Panc1 (cell line): ENCODE measurements at regions not wholly inside any gene's neighbourhood (a gene's known extent, or its start where the extent isn't known, plus 50 kb on each side); places are given as distances from the start of the nearest gene placed in this dataset.

ENCODE experiments used
- ATAC-seq: fragments of 200-7000 bp; cut with Tn5 transposase; 2 replicates; pipeline ENCODE4 v1.9.1; 2020; ENCODE audit warnings: mild to moderate bottlenecking, moderate library complexity
- BruUV-seq: library from RNA; stranded (reverse); fragments of 400-500 nt; replicated peaks from 2 replicates; lab custom pipeline; 2021; lab: Mats Ljungman, UMichigan
- CTCF ChIA-PET: fragments of 300-600 bp; sonication (Branson Sonifier 250); formaldehyde crosslinking; loops from one replicate; lab custom pipeline; 2022; ENCODE audit warnings: antibody characterized with exemption; lab: Charles Lee
- POLR2A ChIA-PET: fragments of 300-600 bp; sonication (Branson Sonifier 250); formaldehyde crosslinking; loops from one replicate; lab custom pipeline; 2022; ENCODE audit warnings: antibody characterized with exemption; lab: Charles Lee
- DNase-seq: peaks from one replicate; pipeline ENCODE4 v3.0.0-alpha.2; 2010; ENCODE audit warnings: low read depth, low spot score
- H3K27ac ChIP-seq: 2 replicates; pipeline ENCODE4 v1.5.1; 2011; ENCODE audit warnings: mild to moderate bottlenecking, low read length, inconsistent platforms
- H3K27me3 ChIP-seq: fragments of 200-500 bp; sonication (Bioruptor generic); 2 replicates; pipeline ENCODE4 v1.6.0; 2014; ENCODE audit warnings: low read length, inconsistent platforms; ENCODE audit not compliant: control insufficient read depth, insufficient read depth
- H3K36me3 ChIP-seq: fragments of 200-500 bp; sonication (Bioruptor generic); 2 replicates; pipeline ENCODE4 v1.5.1; 2014; ENCODE audit warnings: inconsistent platforms, mild to moderate bottlenecking, low read length, moderate library complexity; ENCODE audit not compliant: control insufficient read depth, insufficient read depth
- H3K4me1 ChIP-seq: 2 replicates; pipeline ENCODE4 v1.5.1; 2011; ENCODE audit warnings: inconsistent platforms, mild to moderate bottlenecking, low read length, moderate library complexity; ENCODE audit not compliant: control insufficient read depth, insufficient read depth
- H3K4me3 ChIP-seq, 2 experiments: 2 replicates each; pipeline ENCODE4 v1.5.1; 2011 to 2012; ENCODE audit warnings: low read depth in 2 of 2, low read length in 2 of 2, mild to moderate bottlenecking in 2 of 2, inconsistent platforms in 1 of 2, moderate library complexity in 1 of 2
- H3K9me3 ChIP-seq: fragments of 200-500 bp; sonication (Bioruptor generic); 2 replicates; pipeline ENCODE4 v1.5.1; 2014; ENCODE audit warnings: low read depth, mild to moderate bottlenecking, inconsistent platforms, low read length, moderate library complexity; ENCODE audit not compliant: control insufficient read depth, insufficient read depth
- POLR2AphosphoS5 ChIP-seq: IDR thresholded peaks from 2 replicates; pipeline ENCODE4 v1.6.1; 2012; ENCODE audit warnings: mild to moderate bottlenecking, low read depth, low read length, moderate library complexity
- REST ChIP-seq, 2 experiments: IDR thresholded peaks; 2 replicates each; pipeline ENCODE4 v1.6.1; 2011 to 2012; ENCODE audit warnings: low read depth in 2 of 2, control low read depth in 1 of 2, low read length in 1 of 2, mild to moderate bottlenecking in 1 of 2, moderate library complexity in 1 of 2; ENCODE audit not compliant: insufficient read depth in 1 of 2
- SIN3A ChIP-seq: IDR thresholded peaks from 2 replicates; pipeline ENCODE4 v1.6.1; 2012; ENCODE audit warnings: low read depth, mild to moderate bottlenecking, low read length, moderate library complexity, borderline replicate concordance; ENCODE audit not compliant: insufficient read depth
- TCF7L2 ChIP-seq: IDR thresholded peaks from 2 replicates; pipeline ENCODE4 v1.6.1; 2011; ENCODE audit warnings: mild to moderate bottlenecking, low read depth, low read length, inconsistent platforms
- in situ Hi-C: cut with HindIII; loops from 2 replicates; pipeline ENCODE4 v1.10.0; 2016; ENCODE audit warnings: low sequenced_read_pairs, low pct_unique_long_range_greater_than_20kb
- intact Hi-C: fragments of 100-400 bp; cut with micrococcal nuclease; formaldehyde crosslinking; loops from one replicate; pipeline ENCODE4 v1.10.0; 2022; ENCODE audit not compliant: unreplicated experiment
- TF ChIP-seq, protein P1 (sequence below): fragments of 450-650 bp; IDR thresholded peaks from 2 replicates; pipeline ENCODE4 v1.5.1; 2017; ENCODE audit warnings: mild to moderate bottlenecking

- Histone ChIP-seq H3K4me3 (no peak overlapping the region), H3K27ac (no peak overlapping the region), H3K9me3 (no peaks in the 10 kb centered on the region), H3K36me3 (no peaks in the 10 kb centered on the region; the same call in 1 of the 2 replicates), H3K27me3 (no peaks in the 10 kb centered on the region), H3K4me1 (no peaks in the 10 kb centered on the region)
- in situ Hi-C loops: no loop called here
- ChIA-PET POLR2A (no interaction called here), CTCF (no interaction called here)
- intact Hi-C loops: no loop called here
- no TSS peak for BruUV-seq
- DNase-seq (no peak), ATAC-seq (no peak)
- TF ChIP-seq SIN3A (no peak), REST (IDR thresholded peaks at IDR 0.05; ENCODE audit: insufficient read depth in 1 of 2, low read depth in 2 of 2, low read length in 1 of 2) (no peak), TCF7L2 (no peak), POLR2AphosphoS5 (no peak)
- TF ChIP-seq, protein P1, sequence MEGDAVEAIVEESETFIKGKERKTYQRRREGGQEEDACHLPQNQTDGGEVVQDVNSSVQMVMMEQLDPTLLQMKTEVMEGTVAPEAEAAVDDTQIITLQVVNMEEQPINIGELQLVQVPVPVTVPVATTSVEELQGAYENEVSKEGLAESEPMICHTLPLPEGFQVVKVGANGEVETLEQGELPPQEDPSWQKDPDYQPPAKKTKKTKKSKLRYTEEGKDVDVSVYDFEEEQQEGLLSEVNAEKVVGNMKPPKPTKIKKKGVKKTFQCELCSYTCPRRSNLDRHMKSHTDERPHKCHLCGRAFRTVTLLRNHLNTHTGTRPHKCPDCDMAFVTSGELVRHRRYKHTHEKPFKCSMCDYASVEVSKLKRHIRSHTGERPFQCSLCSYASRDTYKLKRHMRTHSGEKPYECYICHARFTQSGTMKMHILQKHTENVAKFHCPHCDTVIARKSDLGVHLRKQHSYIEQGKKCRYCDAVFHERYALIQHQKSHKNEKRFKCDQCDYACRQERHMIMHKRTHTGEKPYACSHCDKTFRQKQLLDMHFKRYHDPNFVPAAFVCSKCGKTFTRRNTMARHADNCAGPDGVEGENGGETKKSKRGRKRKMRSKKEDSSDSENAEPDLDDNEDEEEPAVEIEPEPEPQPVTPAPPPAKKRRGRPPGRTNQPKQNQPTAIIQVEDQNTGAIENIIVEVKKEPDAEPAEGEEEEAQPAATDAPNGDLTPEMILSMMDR: no peak
Measured at GRCh38 chr1:215287362-215287761, 204.8 kb downstream of the KCNK2 start.

GRCh38 chr1:215290018-215290417 lies 207.5 kb downstream of the KCNK2 start:
- no peak overlapping the region for H3K4me3 ChIP-seq
- ATAC-seq: no peak
- ChIA-PET POLR2A (no interaction called here), CTCF (no interaction called here)
- no TSS peak for BruUV-seq
- in situ Hi-C loops: no loop called here
- no peaks in the 10 kb centered on the region; the same call in 1 of the 2 replicates for H3K36me3 ChIP-seq
- DNase-seq: no peak
- intact Hi-C loops: no loop called here
- H3K9me3 ChIP-seq: peaks cover 6% of the 10 kb centered on the region; the same call in 1 of the 2 replicates
- no peak overlapping the region for H3K27ac ChIP-seq
- H3K27me3 ChIP-seq: no peaks in the 10 kb centered on the region
- H3K4me1 ChIP-seq: no peaks in the 10 kb centered on the region
- TF ChIP-seq SIN3A: no peak

DNA sequence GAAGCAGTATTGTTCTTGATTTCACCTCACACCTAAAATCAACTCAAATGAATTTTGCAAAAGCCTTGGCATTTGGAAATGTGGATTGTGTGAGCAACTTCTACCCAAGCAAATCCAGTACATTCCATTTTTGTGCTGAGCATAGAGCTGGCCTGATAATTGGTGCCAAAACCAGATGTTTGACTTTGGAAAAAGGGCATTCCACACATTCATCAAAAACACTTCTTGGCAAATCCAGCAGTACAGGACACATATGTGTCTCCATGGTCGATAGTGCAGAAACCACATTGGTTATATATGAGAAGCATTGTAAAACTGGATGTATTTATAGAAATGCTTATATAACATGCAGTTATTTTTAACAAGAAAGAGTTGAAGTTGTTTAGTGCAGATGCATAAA lies 210.4 kb downstream of the KCNK2 start:
- Histone ChIP-seq H3K27ac (no peak overlapping the region), H3K4me3 (no peak overlapping the region), H3K27me3 (no peaks in the 10 kb centered on the region), H3K9me3 (peaks cover 9% of the 10 kb centered on the region; the same call in 1 of the 2 replicates), H3K36me3 (no peaks in the 10 kb centered on the region), H3K4me1 (no peaks in the 10 kb centered on the region)
- in situ Hi-C loops: no loop called here
- POLR2A ChIA-PET: no interaction called here
- DNase-seq: no peak
- no peak for ATAC-seq
- intact Hi-C loops: no loop called here
- CTCF ChIA-PET: no interaction called here
- no TSS peak for BruUV-seq
- no peak for TF ChIP-seq TCF7L2
- no peak for TF ChIP-seq REST (IDR thresholded peaks at IDR 0.05; ENCODE audit: insufficient read depth in 1 of 2, low read depth in 2 of 2, low read length in 1 of 2)
- no peak for TF ChIP-seq POLR2AphosphoS5
- TF ChIP-seq SIN3A: no peak
- TF ChIP-seq, protein P1: no peak
